HEK293T (cell line): ENCODE measurements at regions not wholly inside any gene's neighbourhood (a gene's known extent, or its start where the extent isn't known, plus 50 kb on each side); places are given as distances from the start of the nearest gene placed in this dataset.
"Not testable (repeated sequence)": the region's sequence is repeated elsewhere in the genome, so short reads cannot be mapped to it uniquely, and the experiment has no call there.

ENCODE experiments used
- CTCF ChIA-PET: fragments of 350-600 bp; formaldehyde crosslinking; extraction: SDS; loops from one replicate; lab custom pipeline; 2021; ENCODE audit warnings: antibody characterized with exemption, inconsistent platforms; lab: Yijun Ruan, JAX
- POLR2A ChIA-PET: fragments of 350-600 bp; formaldehyde crosslinking; extraction: SDS; loops from one replicate; lab custom pipeline; 2020; ENCODE audit warnings: antibody characterized with exemption, inconsistent platforms; lab: Yijun Ruan, JAX
- DNase-seq: peaks from one replicate; pipeline ENCODE4 v3.0.0; 2012; ENCODE audit warnings: mixed read lengths; ENCODE audit errors: extremely low spot score
- ARNT ChIP-seq: fragments of 450-650 bp; IDR thresholded peaks from 2 replicates; pipeline ENCODE4 v1.6.1; 2017; ENCODE audit warnings: mild to moderate bottlenecking
- BHLHE40 ChIP-seq: fragments of 450-650 bp; IDR thresholded peaks from 2 replicates; pipeline ENCODE4 v1.6.1; 2016; ENCODE audit warnings: mild to moderate bottlenecking, moderate library complexity, borderline replicate concordance
- CTBP1 ChIP-seq: fragments of 450-650 bp; IDR thresholded peaks from 2 replicates; pipeline ENCODE4 v1.6.1; 2016; ENCODE audit warnings: borderline replicate concordance
- ELF4 ChIP-seq: fragments of 450-650 bp; IDR thresholded peaks from 2 replicates; pipeline ENCODE4 v1.6.1; 2017; ENCODE audit warnings: antibody characterized with exemption
- FOXA1 ChIP-seq: fragments of 450-650 bp; IDR thresholded peaks from 2 replicates; pipeline ENCODE4 v1.6.1; 2016; ENCODE audit warnings: mild to moderate bottlenecking
- FOXK2 ChIP-seq: fragments of 450-650 bp; IDR thresholded peaks from 2 replicates; pipeline ENCODE4 v1.6.1; 2016; ENCODE audit warnings: mild to moderate bottlenecking
- FOXM1 ChIP-seq: fragments of 450-650 bp; IDR thresholded peaks from 2 replicates; pipeline ENCODE4 v1.6.1; 2017; ENCODE audit warnings: mild to moderate bottlenecking, borderline replicate concordance
- HDGF ChIP-seq: fragments of 450-650 bp; IDR thresholded peaks from 2 replicates; pipeline ENCODE4 v1.6.1; 2017; ENCODE audit warnings: antibody characterized with exemption, borderline replicate concordance
- L3MBTL2 ChIP-seq: fragments of 450-650 bp; conservative IDR thresholded peaks from 2 replicates; pipeline ENCODE4 v1.6.1; 2016; ENCODE audit warnings: mild to moderate bottlenecking
- LEF1 ChIP-seq: fragments of 450-650 bp; IDR thresholded peaks from 2 replicates; pipeline ENCODE4 v1.6.1; 2017; ENCODE audit warnings: mild to moderate bottlenecking, borderline replicate concordance
- NFRKB ChIP-seq: fragments of 450-650 bp; IDR thresholded peaks from 2 replicates; pipeline ENCODE4 v1.6.1; 2016; ENCODE audit warnings: mild to moderate bottlenecking, moderate library complexity
- PKNOX1 ChIP-seq: fragments of 450-650 bp; IDR thresholded peaks from 2 replicates; pipeline ENCODE4 v1.6.1; 2016
- SP1 ChIP-seq: fragments of 450-650 bp; IDR thresholded peaks from 2 replicates; pipeline ENCODE4 v1.6.1; 2017
- SUZ12 ChIP-seq: fragments of 450-650 bp; IDR thresholded peaks from 2 replicates; pipeline ENCODE4 v1.6.1; 2016; ENCODE audit warnings: mild to moderate bottlenecking
- TARDBP ChIP-seq: fragments of 450-650 bp; IDR thresholded peaks from 2 replicates; pipeline ENCODE4 v1.6.1; 2016
- ZNF384 ChIP-seq: fragments of 450-650 bp; IDR thresholded peaks from 2 replicates; pipeline ENCODE4 v1.6.1; 2016

GRCh38 chr6:74596588-74596987 is 609.3 kb downstream of the COL12A1 start:
- POLR2A ChIA-PET = no interaction called here
- CTCF ChIA-PET = no interaction called here
- DNase-seq = no peak
- no peak for TF ChIP-seq FOXK2
- TF ChIP-seq TARDBP = no peak
- TF ChIP-seq FOXM1 = no peak
- TF ChIP-seq L3MBTL2 = no peak
- no peak for TF ChIP-seq ARNT
- TF ChIP-seq SP1 = no peak
- no peak for TF ChIP-seq PKNOX1
- TF ChIP-seq CTBP1 = no peak
- TF ChIP-seq HDGF = no peak
- no peak for TF ChIP-seq BHLHE40
- no peak for TF ChIP-seq FOXA1
- no peak for TF ChIP-seq LEF1
- no peak for TF ChIP-seq NFRKB
- no peak for TF ChIP-seq ELF4
- no peak for TF ChIP-seq SUZ12
- TF ChIP-seq ZNF384 = no peak

GRCh38 chr6:74594350-74594749 is 611.5 kb downstream of the COL12A1 start:
- CTCF ChIA-PET = interaction anchor here (0.7 kb wide), 2 partner anchors 15 to 21 kb away, joined by 3 to 4 read pairs; no protein-coding TSS in a partner anchor
- POLR2A ChIA-PET = not testable (repeated sequence)

GRCh38 chr6:74588094-74588832 is 617.6 kb downstream of the COL12A1 start:
- ChIA-PET POLR2A (no interaction called here), CTCF (no interaction called here)
- TF ChIP-seq ZNF384 (no peak), NFRKB (no peak), FOXK2 (no peak), TARDBP (no peak), SUZ12 (no peak), SP1 (no peak), LEF1 (no peak), HDGF (no peak), FOXA1 (no peak), PKNOX1 (no peak), L3MBTL2 (no peak), FOXM1 (no peak), CTBP1 (no peak), ARNT (no peak), ELF4 (no peak), BHLHE40 (no peak)
- no peak for DNase-seq

More at GRCh38 chr6:74594350-74594749, 611.5 kb downstream of the COL12A1 start:
- DNase-seq = not testable (repeated sequence)

- ChIA-PET CTCF (no interaction called here), POLR2A (no interaction called here)
- DNase-seq = no peak
- TF ChIP-seq SP1 (no peak), FOXA1 (no peak), PKNOX1 (no peak), SUZ12 (no peak), ELF4 (no peak), CTBP1 (no peak), L3MBTL2 (no peak), FOXM1 (no peak), ZNF384 (no peak), FOXK2 (no peak), BHLHE40 (no peak), HDGF (no peak), LEF1 (no peak), TARDBP (no peak), NFRKB (no peak), ARNT (no peak)
These were observed 618.5 kb downstream of the COL12A1 start for GRCh38 chr6:74587386-74587785.

- ChIA-PET POLR2A (no interaction called here), CTCF (no interaction called here)
These were observed 620.1 kb downstream of the COL12A1 start for GRCh38 chr6:74585753-74586152.

More at GRCh38 chr6:74585753-74586152, 620.1 kb downstream of the COL12A1 start:
- no peak for TF ChIP-seq PKNOX1
- no peak for TF ChIP-seq FOXA1
- TF ChIP-seq NFRKB = no peak
- no peak for TF ChIP-seq SP1
- TF ChIP-seq CTBP1 = no peak
- TF ChIP-seq L3MBTL2 = no peak
- no peak for TF ChIP-seq HDGF
- TF ChIP-seq FOXM1 = no peak
- TF ChIP-seq SUZ12 = no peak
- TF ChIP-seq LEF1 = no peak
- no peak for TF ChIP-seq ARNT
- no peak for TF ChIP-seq ELF4
- no peak for TF ChIP-seq FOXK2
- no peak for DNase-seq
